HG02840 (cell line): ENCODE measurements at regions not wholly inside any gene's neighbourhood (a gene's known extent, or its start where the extent isn't known, plus 50 kb on each side); places are given as distances from the start of the nearest gene placed in this dataset.
"Not testable (repeated sequence)": the region's sequence is repeated elsewhere in the genome, so short reads cannot be mapped to it uniquely, and the experiment has no call there.

Source experiments
- ATAC-seq: cut with Tn5 transposase; IDR thresholded peaks from one replicate; pipeline ENCODE4 v1.9.1; 2021; ENCODE audit warnings: mild to moderate bottlenecking, moderate library complexity, moderate number of reproducible peaks; ENCODE audit not compliant: unreplicated experiment, low FRiP score

DNA sequence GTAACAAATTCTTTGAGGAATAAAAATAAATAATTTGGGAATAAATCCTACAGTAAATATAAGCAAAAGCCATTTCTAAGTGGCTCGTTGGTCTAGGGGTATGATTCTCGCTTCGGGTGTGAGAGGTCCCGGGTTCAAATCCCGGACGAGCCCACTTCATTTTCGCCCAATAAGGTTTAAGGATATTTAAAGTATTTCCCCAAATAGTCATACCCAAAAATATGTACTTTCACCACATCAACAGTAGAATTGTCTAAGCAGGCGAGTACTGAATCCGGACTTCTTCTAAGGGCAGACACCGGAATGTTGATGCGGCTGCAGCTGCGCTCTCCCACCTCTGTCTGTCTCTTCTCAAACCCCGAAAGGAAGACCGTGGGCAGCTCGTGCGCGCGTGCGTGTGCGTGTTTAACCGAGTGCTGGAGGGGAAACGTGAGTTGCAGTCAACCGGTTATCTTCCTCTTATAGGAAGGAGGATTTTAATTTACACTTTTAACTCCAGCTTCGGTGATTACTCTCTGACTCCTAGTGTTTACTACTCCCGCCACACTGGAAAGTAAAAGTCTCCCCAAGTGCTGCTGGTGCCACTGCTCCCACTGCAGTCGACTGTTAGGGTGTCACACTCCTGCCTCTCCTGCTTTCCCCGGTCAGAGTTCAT is 155.7 kb upstream of the PRSS16 start:
- ATAC-seq: no peak

GRCh38 chr6:27092316-27092692 is 155.2 kb upstream of the PRSS16 start:
- no peak for ATAC-seq

- ATAC-seq: no peak
Observed at GRCh38 chr6:27095914-27096313, 151.6 kb upstream of the PRSS16 start.

- no peak for ATAC-seq
Observed at GRCh38 chr6:27096834-27097511, 150.5 kb upstream of the PRSS16 start.

- ATAC-seq: no peak
Observed at GRCh38 chr6:27098956-27099355, 148.5 kb upstream of the PRSS16 start.

DNA sequence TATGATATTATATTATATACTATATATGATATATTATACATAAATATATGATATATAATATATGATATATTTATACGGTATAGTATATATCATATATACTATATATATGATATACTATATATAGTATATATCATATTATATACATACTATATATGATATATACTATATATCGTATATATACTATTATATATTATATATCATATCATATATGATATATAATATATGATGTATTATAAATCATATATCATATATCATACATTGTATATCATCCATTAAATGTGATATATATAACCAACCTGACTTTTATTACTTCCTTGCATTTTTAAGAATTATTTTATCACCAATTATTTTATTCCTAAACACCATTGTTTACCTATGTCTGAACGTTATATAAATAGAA is 146.6 kb upstream of the PRSS16 start:
- ATAC-seq: no peak

DNA sequence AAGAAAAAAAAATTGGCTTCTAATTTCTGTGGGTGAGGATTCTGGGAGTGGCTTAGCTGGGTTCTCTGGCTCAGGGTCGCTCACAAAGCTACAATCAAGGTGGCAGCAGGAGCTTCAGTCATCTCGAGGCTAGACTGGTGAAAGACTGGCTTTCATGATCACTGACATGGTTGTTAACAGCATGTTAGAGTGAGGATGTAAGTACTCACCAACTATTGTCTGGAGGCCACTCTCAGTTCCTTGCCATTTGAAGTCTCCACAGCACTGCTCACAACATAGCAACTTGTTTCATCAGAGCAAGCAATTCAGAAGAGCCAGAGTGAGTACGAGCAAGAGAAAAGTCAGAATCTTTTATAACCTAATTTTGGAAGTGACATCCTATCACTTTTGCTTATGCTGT is 145.7 kb upstream of the PRSS16 start:
- ATAC-seq: no peak

DNA sequence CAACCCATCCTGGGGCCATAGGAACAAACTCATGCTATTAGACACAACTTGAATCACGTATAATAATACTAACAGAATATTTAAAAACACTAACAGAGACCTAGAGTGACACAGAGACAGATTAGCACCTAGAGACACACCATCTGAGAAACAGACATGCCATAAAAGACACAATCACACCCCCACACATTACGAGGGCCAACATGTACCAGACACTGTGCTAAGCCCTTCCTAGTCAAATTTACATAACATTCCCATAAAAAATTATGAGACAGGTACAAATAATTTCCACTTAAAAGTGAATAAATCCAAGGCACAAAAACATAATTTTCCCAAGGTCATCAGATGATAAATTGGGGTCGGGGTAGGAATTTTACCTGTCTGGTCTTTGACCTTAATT is 141.1 kb upstream of the PRSS16 start:
- no peak for ATAC-seq

DNA sequence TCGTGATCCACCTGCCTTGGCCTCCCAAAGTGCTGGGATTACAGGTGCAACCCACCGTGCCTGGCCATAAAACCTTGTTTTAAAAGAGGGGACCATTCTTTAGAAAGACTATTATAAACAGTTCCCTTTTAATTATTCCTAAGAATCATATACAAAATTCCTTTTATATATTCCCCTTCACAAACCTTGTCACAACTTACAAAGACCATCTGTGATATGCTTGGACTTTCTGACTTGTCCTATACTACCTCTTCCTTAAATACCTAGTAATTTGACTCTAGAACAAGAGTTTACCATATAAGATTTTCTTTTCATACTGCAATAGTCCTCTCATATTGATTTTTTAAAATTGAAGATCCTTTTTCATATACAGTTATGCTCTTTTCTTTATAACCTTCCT is 135.8 kb upstream of the PRSS16 start:
- ATAC-seq: no peak

DNA sequence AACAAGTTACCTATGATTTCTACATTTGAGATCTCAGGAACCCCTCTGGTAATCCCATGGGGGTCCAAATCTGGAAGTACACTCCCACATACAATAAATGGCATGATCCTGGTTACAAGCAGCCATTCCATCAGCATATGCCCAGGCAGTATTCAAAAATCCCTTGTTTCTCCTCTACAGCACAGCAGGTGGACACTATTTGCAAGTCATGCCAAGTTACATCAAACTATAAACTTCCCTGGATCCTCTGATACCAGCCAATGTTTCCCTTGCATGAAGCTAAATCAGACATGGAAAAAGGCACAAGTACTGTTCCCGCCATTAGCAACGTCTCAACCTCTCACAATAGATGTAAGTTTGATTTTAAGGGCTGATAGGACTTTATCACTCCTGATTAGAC is 134.5 kb upstream of the PRSS16 start:
- ATAC-seq: no peak

DNA sequence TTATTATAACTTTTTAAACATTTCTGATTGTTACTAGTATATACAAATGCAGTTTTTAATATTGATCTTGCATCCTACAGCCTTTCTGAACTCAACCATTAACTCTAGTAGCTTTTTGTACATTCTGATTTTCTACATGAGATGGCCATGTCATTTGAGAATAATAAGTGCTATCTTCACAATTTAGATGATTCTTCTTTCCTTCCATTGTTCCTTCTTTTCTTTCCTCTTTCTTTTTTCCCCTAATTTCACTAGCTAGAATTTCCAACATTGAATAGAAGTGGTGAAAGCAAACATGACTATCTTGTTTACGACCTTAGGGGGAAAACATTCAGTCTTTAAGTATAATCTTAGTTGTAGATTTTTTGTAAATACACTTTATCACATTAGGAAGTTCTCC is 128.2 kb upstream of the PRSS16 start:
- no peak for ATAC-seq

- no peak for ATAC-seq
Observed at GRCh38 chr6:27119761-27120160, 127.7 kb upstream of the PRSS16 start.

- no peak for ATAC-seq
Observed at GRCh38 chr6:27121640-27122039, 125.9 kb upstream of the PRSS16 start.

- no peak for ATAC-seq
Observed at GRCh38 chr6:27124252-27124657, 123.2 kb upstream of the PRSS16 start.

DNA sequence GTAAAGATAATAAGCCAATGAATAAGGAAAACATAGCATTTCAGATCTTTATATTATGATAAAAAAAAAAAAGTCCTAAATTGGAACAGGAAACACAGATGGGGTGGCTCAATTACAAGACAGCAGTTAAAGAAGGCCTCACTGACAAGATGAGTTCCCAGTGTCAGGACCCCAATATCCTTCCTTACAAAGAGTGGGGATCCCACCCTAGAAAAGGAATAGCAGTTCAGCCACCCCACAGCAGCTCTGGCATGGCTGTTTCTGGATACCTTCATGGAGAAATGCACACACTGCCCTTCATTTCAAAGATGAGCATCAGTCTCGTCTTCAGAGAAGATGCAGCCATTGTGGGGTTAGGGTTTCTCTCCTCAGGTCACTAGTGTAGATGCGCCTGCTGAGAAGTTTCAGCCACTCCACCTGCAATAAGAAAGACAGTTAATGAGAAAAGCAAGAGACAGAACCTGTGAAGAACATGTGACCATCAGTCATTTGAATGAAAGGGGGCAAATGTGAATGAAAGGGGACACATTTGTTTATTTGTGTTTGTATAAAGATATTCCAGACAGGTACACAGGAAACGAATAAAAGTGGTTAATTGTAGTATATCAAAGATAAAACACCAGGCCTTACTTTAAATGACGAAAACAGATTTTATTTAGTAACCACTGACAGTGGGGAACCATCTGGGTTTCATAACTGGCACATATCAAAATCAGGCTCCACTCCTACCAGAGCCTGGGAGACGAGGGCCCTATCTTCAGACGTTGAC is 121.3 kb upstream of the PRSS16 start:
- no peak for ATAC-seq

DNA sequence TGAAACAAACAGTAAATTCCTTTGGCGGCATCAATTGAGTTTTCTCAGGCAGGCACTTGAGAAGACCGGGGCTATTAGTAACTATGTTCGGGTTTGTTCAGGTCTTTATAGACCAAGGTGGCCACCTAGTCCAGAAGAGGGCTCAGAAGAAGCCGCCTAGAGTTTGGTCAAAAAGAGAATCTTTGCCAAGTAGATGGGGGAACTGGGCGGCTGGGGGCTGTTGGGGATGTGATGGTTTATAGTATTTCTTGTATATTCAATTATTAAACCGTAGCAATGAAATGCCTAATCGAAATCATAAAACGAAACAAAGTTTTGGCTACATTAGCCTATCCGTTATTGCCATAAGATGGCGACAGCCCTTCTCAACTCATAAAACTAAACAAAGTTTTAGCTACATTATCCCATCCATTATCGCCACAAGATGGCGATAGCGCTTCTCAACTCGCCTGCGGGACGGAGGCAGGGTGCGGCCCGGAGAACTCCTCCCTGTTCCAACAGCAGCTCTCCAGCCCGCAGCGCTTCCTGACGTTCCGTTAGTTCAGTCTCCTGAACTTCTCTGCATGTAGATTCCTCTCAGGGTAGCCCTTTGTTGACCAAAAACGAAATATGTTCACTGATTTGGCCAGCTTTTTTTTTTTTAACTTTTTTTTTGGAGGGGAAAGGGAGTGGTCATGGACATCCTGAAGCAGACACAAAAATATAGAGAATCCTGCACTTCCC is 120.5 kb upstream of the PRSS16 start:
- peak; percentile 55 for ATAC-seq

DNA sequence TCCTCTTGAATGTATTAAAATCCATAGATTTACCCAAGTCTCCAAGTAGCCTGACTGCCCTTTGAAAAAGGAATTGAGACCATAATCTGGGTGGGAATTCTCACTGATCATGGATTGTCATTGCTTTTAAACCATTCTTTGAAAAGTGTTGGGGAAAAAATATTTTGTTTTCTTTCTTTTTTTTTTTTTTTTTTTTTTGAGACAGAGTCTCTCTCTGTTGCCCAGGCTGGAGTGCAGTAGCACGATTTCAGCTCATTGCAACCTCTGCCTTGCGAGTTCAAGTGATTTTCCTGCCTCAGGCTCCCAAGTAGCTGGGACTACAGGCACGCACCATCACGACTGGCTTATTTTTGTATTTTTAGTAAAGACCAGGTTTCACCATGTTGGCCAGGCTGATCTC is 119.6 kb upstream of the PRSS16 start:
- not testable (repeated sequence) for ATAC-seq

DNA sequence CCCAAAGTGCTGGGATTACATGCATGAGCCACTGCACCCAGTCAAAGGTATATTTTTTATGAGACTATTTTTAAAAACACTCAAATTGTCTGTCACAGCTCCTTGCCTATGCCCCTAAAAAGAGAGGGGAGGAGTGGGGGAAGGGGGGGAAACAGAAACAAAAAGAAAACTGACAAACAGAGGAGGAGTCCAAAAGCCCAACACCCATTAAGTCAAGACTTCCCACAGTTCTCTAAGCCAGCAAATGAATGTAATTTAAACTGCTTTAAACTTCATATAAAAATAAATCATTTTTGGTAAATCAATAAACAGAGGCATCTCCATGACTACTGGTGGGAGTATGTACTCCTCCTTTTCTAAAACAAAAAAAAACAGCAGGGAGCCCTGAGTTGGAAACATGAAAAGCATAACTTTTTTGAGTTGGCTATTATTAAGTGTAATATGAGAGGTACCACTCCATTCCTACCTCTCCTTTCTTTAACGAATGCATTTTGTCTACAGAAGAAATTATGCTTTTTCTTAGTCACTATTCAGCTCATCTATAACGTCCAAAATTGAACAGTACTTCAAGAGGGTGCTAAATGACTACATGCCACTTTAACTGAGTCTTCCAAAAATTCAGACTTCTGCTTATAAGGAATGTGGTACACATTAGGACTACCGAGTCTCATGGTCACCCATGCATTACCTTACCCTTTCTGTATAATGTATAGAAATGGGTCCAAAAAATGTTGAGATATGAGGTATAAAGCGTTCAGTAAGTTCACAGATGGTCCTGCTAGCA is 119.0 kb upstream of the PRSS16 start:
- ATAC-seq: no peak

DNA sequence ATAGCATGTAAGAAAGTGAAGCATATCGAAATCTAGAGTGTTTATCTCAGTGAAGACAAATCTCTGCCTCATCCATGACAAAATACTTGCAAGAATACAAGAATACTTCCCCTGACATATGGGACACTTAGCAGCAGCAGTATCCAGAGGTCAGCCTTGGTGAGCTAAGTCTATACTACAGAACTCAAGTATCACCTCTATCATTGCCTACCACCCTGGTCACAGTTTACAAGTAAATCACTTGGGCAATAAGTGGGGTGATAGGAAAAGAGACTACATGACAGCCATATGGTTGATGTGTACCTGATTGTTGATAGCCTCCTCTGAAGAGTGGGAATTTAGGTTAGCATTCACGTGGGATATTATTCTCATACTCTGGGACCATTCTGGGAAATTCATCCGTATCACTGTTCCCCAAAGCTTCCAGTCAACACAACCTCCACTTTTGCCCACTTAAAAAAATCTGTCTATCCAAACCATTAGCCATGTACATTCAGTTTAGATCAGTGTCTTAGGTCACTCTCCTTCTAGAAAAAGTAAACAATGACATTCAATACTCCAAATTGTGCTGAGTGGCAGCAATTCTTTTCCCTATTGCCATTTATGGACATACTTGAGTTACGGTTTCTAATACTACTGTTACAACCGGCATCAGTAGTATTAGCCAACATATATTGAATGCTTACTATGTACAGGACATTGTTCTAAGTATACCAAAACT is 118.2 kb upstream of the PRSS16 start:
- no peak for ATAC-seq

GRCh38 chr6:27129917-27130316 is 117.6 kb upstream of the PRSS16 start:
- ATAC-seq: no peak
